ENCODE measurements at regions not wholly inside any gene's neighbourhood (a gene's known extent, or its start where the extent isn't known, plus 50 kb on each side); places are given as distances from the start of the nearest gene placed in this dataset.

GRCh38 chr1:193438312-193438711 is 251.9 kb upstream of the B3GALT2 start:
- TF ChIP-seq CTCF (IDR thresholded peaks at IDR 0.05), result no peak
- no peak for TF ChIP-seq POLR2A (IDR thresholded peaks at IDR 0.05)
